ENCODE measurements at regions not wholly inside any gene's neighbourhood (a gene's known extent, or its start where the extent isn't known, plus 50 kb on each side); places are given as distances from the start of the nearest gene placed in this dataset.

DNA sequence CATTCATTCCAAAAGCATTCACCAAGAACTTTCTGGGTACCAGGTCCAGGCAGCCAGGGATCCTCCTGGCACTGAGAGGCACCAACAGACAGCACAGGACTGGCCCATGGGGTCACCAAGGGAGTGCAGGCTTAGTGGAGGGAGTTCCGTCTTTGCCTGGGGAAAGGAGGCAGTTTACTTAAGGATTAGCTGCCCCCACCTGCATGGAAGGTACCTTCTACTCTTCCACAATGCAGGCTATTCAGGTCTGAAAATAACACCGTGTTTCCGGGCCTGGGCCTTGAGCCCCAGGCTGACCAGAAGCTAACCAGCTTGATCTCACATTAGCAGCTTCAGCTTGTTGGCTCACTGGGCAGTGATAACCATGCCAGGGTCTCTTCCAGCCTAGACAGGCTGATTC, 199.4 kb downstream of the FOXA2 start:
- TF ChIP-seq JUND (IDR thresholded peaks at IDR 0.05; ENCODE audit: low read length): no peak
- TF ChIP-seq, protein P1, sequence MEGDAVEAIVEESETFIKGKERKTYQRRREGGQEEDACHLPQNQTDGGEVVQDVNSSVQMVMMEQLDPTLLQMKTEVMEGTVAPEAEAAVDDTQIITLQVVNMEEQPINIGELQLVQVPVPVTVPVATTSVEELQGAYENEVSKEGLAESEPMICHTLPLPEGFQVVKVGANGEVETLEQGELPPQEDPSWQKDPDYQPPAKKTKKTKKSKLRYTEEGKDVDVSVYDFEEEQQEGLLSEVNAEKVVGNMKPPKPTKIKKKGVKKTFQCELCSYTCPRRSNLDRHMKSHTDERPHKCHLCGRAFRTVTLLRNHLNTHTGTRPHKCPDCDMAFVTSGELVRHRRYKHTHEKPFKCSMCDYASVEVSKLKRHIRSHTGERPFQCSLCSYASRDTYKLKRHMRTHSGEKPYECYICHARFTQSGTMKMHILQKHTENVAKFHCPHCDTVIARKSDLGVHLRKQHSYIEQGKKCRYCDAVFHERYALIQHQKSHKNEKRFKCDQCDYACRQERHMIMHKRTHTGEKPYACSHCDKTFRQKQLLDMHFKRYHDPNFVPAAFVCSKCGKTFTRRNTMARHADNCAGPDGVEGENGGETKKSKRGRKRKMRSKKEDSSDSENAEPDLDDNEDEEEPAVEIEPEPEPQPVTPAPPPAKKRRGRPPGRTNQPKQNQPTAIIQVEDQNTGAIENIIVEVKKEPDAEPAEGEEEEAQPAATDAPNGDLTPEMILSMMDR (IDR thresholded peaks at IDR 0.05; ENCODE audit: control extremely low read depth in 1 of 3, insufficient read depth in 1 of 3, low read depth in 1 of 3, low read length in 3 of 3): no peak
- TF ChIP-seq, protein P2, sequence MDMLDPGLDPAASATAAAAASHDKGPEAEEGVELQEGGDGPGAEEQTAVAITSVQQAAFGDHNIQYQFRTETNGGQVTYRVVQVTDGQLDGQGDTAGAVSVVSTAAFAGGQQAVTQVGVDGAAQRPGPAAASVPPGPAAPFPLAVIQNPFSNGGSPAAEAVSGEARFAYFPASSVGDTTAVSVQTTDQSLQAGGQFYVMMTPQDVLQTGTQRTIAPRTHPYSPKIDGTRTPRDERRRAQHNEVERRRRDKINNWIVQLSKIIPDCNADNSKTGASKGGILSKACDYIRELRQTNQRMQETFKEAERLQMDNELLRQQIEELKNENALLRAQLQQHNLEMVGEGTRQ (IDR thresholded peaks at IDR 0.05; ENCODE audit: low read length): no peak
- TF ChIP-seq, protein P3, sequence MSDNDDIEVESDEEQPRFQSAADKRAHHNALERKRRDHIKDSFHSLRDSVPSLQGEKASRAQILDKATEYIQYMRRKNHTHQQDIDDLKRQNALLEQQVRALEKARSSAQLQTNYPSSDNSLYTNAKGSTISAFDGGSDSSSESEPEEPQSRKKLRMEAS (IDR thresholded peaks at IDR 0.05): no peak
- TF ChIP-seq, protein P4, sequence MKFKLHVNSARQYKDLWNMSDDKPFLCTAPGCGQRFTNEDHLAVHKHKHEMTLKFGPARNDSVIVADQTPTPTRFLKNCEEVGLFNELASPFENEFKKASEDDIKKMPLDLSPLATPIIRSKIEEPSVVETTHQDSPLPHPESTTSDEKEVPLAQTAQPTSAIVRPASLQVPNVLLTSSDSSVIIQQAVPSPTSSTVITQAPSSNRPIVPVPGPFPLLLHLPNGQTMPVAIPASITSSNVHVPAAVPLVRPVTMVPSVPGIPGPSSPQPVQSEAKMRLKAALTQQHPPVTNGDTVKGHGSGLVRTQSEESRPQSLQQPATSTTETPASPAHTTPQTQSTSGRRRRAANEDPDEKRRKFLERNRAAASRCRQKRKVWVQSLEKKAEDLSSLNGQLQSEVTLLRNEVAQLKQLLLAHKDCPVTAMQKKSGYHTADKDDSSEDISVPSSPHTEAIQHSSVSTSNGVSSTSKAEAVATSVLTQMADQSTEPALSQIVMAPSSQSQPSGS (IDR thresholded peaks at IDR 0.05; ENCODE audit: low read length): no peak
- TF ChIP-seq RFX5 (IDR thresholded peaks at IDR 0.05; ENCODE audit: borderline replicate concordance, low read depth, low read length): no peak
- no peak for TF ChIP-seq YY1 (IDR thresholded peaks at IDR 0.05; ENCODE audit: low read depth, low read length)

All from H1 (cell line).